ENCODE measurements at regions not wholly inside any gene's neighbourhood (a gene's known extent, or its start where the extent isn't known, plus 50 kb on each side); places are given as distances from the start of the nearest gene placed in this dataset.

DNA sequence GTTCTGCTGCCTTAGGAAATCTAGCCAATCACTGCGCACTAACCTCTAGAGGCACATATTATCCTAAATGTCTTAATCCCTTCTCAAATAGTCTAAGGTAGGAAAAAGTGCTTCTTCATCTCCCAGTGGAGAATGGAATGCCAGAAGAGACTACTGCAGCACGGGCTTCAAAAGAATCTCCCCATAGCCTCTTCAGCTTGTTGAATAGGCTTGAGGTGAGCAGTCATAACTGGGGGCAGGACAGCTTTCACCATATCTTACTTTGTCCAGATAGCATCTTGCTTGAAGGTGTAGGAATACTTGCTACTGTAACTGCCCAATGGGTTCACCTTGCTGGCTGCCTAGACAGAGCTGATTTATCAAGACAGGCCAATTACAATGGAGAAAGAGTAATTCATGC is 88.8 kb downstream of the MBL2 start:
- H4K20me1 ChIP-seq (ENCODE audit: insufficient read depth, low read length), result no peaks in the 10 kb centered on the region
- no peak for ATAC-seq (ENCODE audit: low read depth)

More for the DNA sequence above, 88.8 kb downstream of the MBL2 start:
- no peak for DNase-seq
- Histone ChIP-seq H3K4me1 (ENCODE audit: control insufficient read depth, insufficient read depth, low read length) (no peaks in the 10 kb centered on the region), H2BK15ac (ENCODE audit: low read depth, low read length) (no peak overlapping the region), H2BK120ac (ENCODE audit: low read depth, low read length) (no peak overlapping the region), H3K18ac (ENCODE audit: low read depth, low read length) (no peak overlapping the region), H3K4me2 (ENCODE audit: low read depth, low read length) (no peak overlapping the region), H3K4ac (ENCODE audit: low read depth, low read length) (no peak overlapping the region), H3K27me3 (ENCODE audit: control insufficient read depth, insufficient read depth, low read length) (no peaks in the 10 kb centered on the region), H3K9me1 (ENCODE audit: insufficient read depth, low read length) (no peaks in the 10 kb centered on the region), H2AK9ac (replicated peaks; ENCODE audit: low read depth, low read length, poor library complexity) (no peak overlapping the region), H3K79me1 (ENCODE audit: low read depth in 1 of 2, low read length in 2 of 2) (no peaks in the 10 kb centered on the region), H4K8ac (ENCODE audit: low read depth in 2 of 2, low read length in 2 of 2) (no peak overlapping the region), H2BK20ac (ENCODE audit: low read depth, low read length) (no peak overlapping the region), H3K14ac (replicated peaks; ENCODE audit: low read depth, low read length) (no peak overlapping the region), H4K5ac (ENCODE audit: low read depth, low read length) (no peak overlapping the region), H3K56ac (ENCODE audit: extremely low read depth, insufficient read depth, low read length) (no peak overlapping the region), H3K4me3 (ENCODE audit: insufficient read depth, low read depth, low read length) (no peak overlapping the region), H3K9me3 (ENCODE audit: control insufficient read depth, insufficient read depth, low read length) (no peaks in the 10 kb centered on the region), H4K91ac (ENCODE audit: insufficient read depth, low read depth, low read length) (no peak overlapping the region), H3K23ac (ENCODE audit: low read depth, low read length) (no peak overlapping the region), H3K9ac (ENCODE audit: low read depth, low read length) (no peak overlapping the region), H3K27ac (ENCODE audit: insufficient read depth, low read length) (no peak overlapping the region), H2AFZ (replicated peaks; ENCODE audit: low read length, poor library complexity) (no peak overlapping the region), H2BK5ac (ENCODE audit: low read depth, low read length, poor library complexity, severe bottlenecking) (no peak overlapping the region), H2AK5ac (ENCODE audit: low read depth, low read length) (no peak overlapping the region), H3K36me3 (ENCODE audit: control insufficient read depth, insufficient read depth, low read length) (no peaks in the 10 kb centered on the region)
- dilution Hi-C loops (cut with HindIII; ENCODE audit: low sequenced_read_pairs, unreplicated experiment), result no loop called here
- TF ChIP-seq NFE2L2 (IDR thresholded peaks at IDR 0.05; ENCODE audit: low read depth, low read length), result no peak
- TF ChIP-seq RAD21 (IDR thresholded peaks at IDR 0.05; ENCODE audit: low read length), result no peak
- TF ChIP-seq MAZ (IDR thresholded peaks at IDR 0.05; ENCODE audit: borderline replicate concordance, low read depth, low read length), result no peak
- TF ChIP-seq CEBPB (IDR thresholded peaks at IDR 0.05; ENCODE audit: low read depth, low read length), result no peak
- no peak for TF ChIP-seq BHLHE40 (IDR thresholded peaks at IDR 0.05; ENCODE audit: low read depth, low read length)
- TF ChIP-seq FOS (IDR thresholded peaks at IDR 0.05; ENCODE audit: low read depth, low read length), result no peak
- TF ChIP-seq, protein P1, sequence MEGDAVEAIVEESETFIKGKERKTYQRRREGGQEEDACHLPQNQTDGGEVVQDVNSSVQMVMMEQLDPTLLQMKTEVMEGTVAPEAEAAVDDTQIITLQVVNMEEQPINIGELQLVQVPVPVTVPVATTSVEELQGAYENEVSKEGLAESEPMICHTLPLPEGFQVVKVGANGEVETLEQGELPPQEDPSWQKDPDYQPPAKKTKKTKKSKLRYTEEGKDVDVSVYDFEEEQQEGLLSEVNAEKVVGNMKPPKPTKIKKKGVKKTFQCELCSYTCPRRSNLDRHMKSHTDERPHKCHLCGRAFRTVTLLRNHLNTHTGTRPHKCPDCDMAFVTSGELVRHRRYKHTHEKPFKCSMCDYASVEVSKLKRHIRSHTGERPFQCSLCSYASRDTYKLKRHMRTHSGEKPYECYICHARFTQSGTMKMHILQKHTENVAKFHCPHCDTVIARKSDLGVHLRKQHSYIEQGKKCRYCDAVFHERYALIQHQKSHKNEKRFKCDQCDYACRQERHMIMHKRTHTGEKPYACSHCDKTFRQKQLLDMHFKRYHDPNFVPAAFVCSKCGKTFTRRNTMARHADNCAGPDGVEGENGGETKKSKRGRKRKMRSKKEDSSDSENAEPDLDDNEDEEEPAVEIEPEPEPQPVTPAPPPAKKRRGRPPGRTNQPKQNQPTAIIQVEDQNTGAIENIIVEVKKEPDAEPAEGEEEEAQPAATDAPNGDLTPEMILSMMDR (conservative IDR thresholded peaks at IDR 0.05; ENCODE audit: low read depth, low read length), result no peak
- no peak for TF ChIP-seq MAFK (IDR thresholded peaks at IDR 0.05; ENCODE audit: low read depth, low read length)
- no peak for TF ChIP-seq MXI1 (IDR thresholded peaks at IDR 0.05; ENCODE audit: borderline replicate concordance, low read depth, low read length)
- TF ChIP-seq POLR2A (IDR thresholded peaks at IDR 0.05; ENCODE audit: low read depth, low read length), result no peak
- TF ChIP-seq, protein P2, sequence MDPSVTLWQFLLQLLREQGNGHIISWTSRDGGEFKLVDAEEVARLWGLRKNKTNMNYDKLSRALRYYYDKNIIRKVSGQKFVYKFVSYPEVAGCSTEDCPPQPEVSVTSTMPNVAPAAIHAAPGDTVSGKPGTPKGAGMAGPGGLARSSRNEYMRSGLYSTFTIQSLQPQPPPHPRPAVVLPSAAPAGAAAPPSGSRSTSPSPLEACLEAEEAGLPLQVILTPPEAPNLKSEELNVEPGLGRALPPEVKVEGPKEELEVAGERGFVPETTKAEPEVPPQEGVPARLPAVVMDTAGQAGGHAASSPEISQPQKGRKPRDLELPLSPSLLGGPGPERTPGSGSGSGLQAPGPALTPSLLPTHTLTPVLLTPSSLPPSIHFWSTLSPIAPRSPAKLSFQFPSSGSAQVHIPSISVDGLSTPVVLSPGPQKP (IDR thresholded peaks at IDR 0.05; ENCODE audit: borderline replicate concordance, low read depth, low read length), result no peak
- no peak for TF ChIP-seq CHD1 (IDR thresholded peaks at IDR 0.05; ENCODE audit: low read depth, low read length)
- no peak for TF ChIP-seq SMC3 (IDR thresholded peaks at IDR 0.05; ENCODE audit: low read depth, low read length)
- POLR2A ChIA-PET (ENCODE audit: unreplicated experiment), result no interaction called here
- intact Hi-C loops (cut with micrococcal nuclease), result no loop called here
- CTCF ChIA-PET, result no interaction called here
- in situ Hi-C loops (cut with MboI; ENCODE audit: low sequenced_read_pairs), result no loop called here
- BruUV-seq (replicated peaks), result no TSS peak
- no CpG with 5 or more reads among the region's 2 CpGs for WGBS, 2 experiments (ENCODE audit: extremely low coverage in 2 of 2, insufficient read length in 1 of 2)

Data from IMR-90 (cell line).